Sigmoid colon (tissue), 6 donors: ENCODE measurements at regions not wholly inside any gene's neighbourhood (a gene's known extent, or its start where the extent isn't known, plus 50 kb on each side); places are given as distances from the start of the nearest gene placed in this dataset.

Source experiments
- DNase-seq: peaks from one replicate; pipeline ENCODE4 v3.0.0-alpha.2; 2019
- H3K27ac ChIP-seq, 4 donors: fragments of 200-600 bp; sonication (generic); one replicate each; pipeline ENCODE4 v1.5.1; 2016 to 2019; ENCODE audit warnings: mild to moderate bottlenecking in 1 of 4
- H3K27me3 ChIP-seq, 3 donors: fragments of 200-600 bp; sonication (generic); one replicate each; pipeline ENCODE4 v1.5.1; 2019; ENCODE audit warnings: mild to moderate bottlenecking in 1 of 3
- H3K36me3 ChIP-seq, 4 donors: fragments of 200-600 bp; sonication (generic); one replicate each; pipeline ENCODE4 v1.5.1; 2016 to 2019
- H3K4me1 ChIP-seq, 4 donors: fragments of 200-600 bp; sonication (generic); one replicate each; pipeline ENCODE4 v1.5.1; 2017 to 2019
- H3K4me3 ChIP-seq, 4 donors: fragments of 200-600 bp; sonication (generic); one replicate each; pipeline ENCODE4 v1.5.1; 2017 to 2019; ENCODE audit warnings: mild to moderate bottlenecking in 2 of 4, moderate library complexity in 1 of 4
- H3K9me3 ChIP-seq, 4 donors: fragments of 200-600 bp in 3 of 4; sonication (generic) in 3 of 4; one replicate each; pipeline versions ENCODE4 v1.5.1 to v1.6.1; 2013 to 2019
- EP300 ChIP-seq, 4 donors: sonication (generic); formaldehyde crosslinking; IDR thresholded peaks; one replicate each; pipeline ENCODE4 v1.6.1; 2017; ENCODE audit warnings: antibody characterized with exemption in 4 of 4
- POLR2A ChIP-seq, 2 donors: fragments of 450-650 bp; IDR thresholded peaks; one replicate each; pipeline ENCODE4 v1.6.1; 2016; ENCODE audit warnings: antibody characterized with exemption in 2 of 2, mild to moderate bottlenecking in 2 of 2, moderate library complexity in 2 of 2
- POLR2AphosphoS5 ChIP-seq, 4 donors: sonication (generic); formaldehyde crosslinking; IDR thresholded peaks; one replicate each; pipeline ENCODE4 v1.6.1; 2017; ENCODE audit warnings: antibody characterized with exemption in 4 of 4
- WGBS, 2 donors: extraction: QIAGEN DNeasy Blood & Tissue Kit; methylation state at CpG; one replicate each; pipeline ENCODE4 v1.1.7; 2013; 5-methylcytosine and 5-hydroxymethylcytosine counted together
- intact Hi-C: fragments of 100-400 bp; cut with DNase I; formaldehyde crosslinking; loops from one replicate; pipeline ENCODE4 v1.15.1; 2023
- TF ChIP-seq, protein P1 (sequence below), 4 experiments: fragments of 450-650 bp in 3 of 4; fragments of 200-600 bp in 1 of 4; IDR thresholded peaks; one replicate each; pipeline ENCODE4 v1.5.1; 2016 to 2019; ENCODE audit warnings: antibody characterized with exemption in 4 of 4, mild to moderate bottlenecking in 3 of 4, moderate library complexity in 2 of 4
- donor health status: healthy with polysubstance abuse.
- donor health status: healthy.

DNA sequence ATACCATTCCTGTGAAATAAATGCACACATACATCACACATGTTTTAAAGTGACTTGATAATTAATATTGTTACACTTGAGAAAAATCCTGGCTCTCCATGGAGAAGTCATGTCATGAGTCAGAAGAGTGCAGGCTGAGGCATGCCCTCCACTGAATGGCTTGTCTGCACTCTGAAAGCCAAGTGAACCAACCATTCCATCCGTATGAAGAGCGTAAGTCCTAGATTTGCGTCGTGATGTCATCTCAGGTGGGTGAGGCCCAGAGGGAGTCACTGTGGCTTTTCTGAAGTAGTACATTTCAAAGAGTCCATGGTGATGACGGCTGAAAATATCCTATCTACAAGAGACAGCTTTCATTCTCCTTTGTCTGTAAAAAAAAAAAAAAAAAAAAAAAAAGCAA, 83.5 kb upstream of the IRX5 start:
- no peaks in the 10 kb centered on the region for H3K4me1 ChIP-seq
- peaks cover 0 to 5% (median 2%) of the 10 kb centered on the region in 4 donors for H3K9me3 ChIP-seq
- no peaks in the 10 kb centered on the region for H3K36me3 ChIP-seq
- H3K27ac ChIP-seq: no peak overlapping the region
- no peaks in the 10 kb centered on the region for H3K27me3 ChIP-seq
- DNase-seq: no peak
- WGBS, 2 donors: 82 to 87% methylated on average over 5 of the region's 5 CpGs
- TF ChIP-seq EP300 (IDR thresholded peaks at IDR 0.05): no peak
- TF ChIP-seq, protein P1, sequence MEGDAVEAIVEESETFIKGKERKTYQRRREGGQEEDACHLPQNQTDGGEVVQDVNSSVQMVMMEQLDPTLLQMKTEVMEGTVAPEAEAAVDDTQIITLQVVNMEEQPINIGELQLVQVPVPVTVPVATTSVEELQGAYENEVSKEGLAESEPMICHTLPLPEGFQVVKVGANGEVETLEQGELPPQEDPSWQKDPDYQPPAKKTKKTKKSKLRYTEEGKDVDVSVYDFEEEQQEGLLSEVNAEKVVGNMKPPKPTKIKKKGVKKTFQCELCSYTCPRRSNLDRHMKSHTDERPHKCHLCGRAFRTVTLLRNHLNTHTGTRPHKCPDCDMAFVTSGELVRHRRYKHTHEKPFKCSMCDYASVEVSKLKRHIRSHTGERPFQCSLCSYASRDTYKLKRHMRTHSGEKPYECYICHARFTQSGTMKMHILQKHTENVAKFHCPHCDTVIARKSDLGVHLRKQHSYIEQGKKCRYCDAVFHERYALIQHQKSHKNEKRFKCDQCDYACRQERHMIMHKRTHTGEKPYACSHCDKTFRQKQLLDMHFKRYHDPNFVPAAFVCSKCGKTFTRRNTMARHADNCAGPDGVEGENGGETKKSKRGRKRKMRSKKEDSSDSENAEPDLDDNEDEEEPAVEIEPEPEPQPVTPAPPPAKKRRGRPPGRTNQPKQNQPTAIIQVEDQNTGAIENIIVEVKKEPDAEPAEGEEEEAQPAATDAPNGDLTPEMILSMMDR (IDR thresholded peaks at IDR 0.05): no peak
- TF ChIP-seq POLR2A (IDR thresholded peaks at IDR 0.05): no peak
- TF ChIP-seq POLR2AphosphoS5 (IDR thresholded peaks at IDR 0.05): no peak
- intact Hi-C loops: no loop called here
- no peak overlapping the region for H3K4me3 ChIP-seq

DNA sequence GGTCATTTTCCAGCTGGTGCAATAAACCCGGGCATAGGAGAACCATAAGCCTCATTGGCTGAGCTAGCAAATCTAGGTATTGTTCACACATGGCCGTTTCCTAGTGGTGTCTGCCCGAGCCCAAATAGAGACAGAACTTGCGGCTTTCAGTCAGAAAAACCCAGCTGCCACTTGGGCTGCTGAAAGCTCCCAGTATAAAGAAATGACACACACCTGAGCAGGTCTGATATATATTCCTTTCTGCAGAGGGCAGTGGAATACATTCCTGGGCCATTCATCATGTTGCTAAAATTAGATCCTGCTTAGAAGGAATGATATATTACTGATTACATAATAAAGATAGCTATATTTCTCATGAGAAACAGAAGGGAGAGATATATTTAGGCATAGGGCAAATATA, 83.9 kb upstream of the IRX5 start:
- intact Hi-C loops: no loop called here
- 28 to 59% methylated on average over 4 of the region's 4 CpGs for WGBS, 2 donors
- DNase-seq: no peak
- Histone ChIP-seq H3K4me1 (no peaks in the 10 kb centered on the region), H3K27me3 (no peaks in the 10 kb centered on the region), H3K4me3 (no peak overlapping the region), H3K9me3 (peaks cover 0 to 5% (median 2%) of the 10 kb centered on the region in 4 donors), H3K36me3 (no peaks in the 10 kb centered on the region), H3K27ac (no peak overlapping the region)
- TF ChIP-seq POLR2A (IDR thresholded peaks at IDR 0.05) (no peak), POLR2AphosphoS5 (IDR thresholded peaks at IDR 0.05) (no peak), EP300 (IDR thresholded peaks at IDR 0.05) (no peak)
- TF ChIP-seq, protein P1 (IDR thresholded peaks at IDR 0.05): no peak

DNA sequence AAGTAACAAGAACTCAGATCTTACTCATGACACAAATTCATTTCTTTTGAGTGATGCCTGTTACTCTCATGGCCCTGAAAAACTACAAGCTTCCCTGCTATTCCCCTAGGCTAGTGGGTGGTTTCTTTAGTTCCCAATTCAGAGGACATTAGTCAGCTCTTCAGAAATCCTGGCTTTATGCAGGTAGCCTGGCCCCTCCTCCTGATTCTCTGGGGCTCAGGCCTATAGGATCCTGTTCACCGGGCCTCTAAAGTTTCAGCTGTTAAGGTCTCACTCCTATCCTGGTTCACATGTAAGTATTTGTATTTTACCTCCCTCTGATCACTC, 87.3 kb upstream of the IRX5 start:
- peaks cover 0 to 5% (median 2%) of the 10 kb centered on the region in 4 donors for H3K9me3 ChIP-seq
- H3K36me3 ChIP-seq: no peaks in the 10 kb centered on the region
- H3K27me3 ChIP-seq: no peaks in the 10 kb centered on the region
- WGBS, 2 donors: 88 to 94% methylated on average over 1 of the region's 1 CpG
- DNase-seq: no peak
- intact Hi-C loops: no loop called here
- TF ChIP-seq, protein P1 (IDR thresholded peaks at IDR 0.05): no peak
- TF ChIP-seq POLR2AphosphoS5 (IDR thresholded peaks at IDR 0.05): no peak
- no peak for TF ChIP-seq EP300 (IDR thresholded peaks at IDR 0.05)
- no peak for TF ChIP-seq POLR2A (IDR thresholded peaks at IDR 0.05)
- H3K4me3 ChIP-seq: no peak overlapping the region
- H3K4me1 ChIP-seq: no peaks in the 10 kb centered on the region
- H3K27ac ChIP-seq: no peak overlapping the region

DNA sequence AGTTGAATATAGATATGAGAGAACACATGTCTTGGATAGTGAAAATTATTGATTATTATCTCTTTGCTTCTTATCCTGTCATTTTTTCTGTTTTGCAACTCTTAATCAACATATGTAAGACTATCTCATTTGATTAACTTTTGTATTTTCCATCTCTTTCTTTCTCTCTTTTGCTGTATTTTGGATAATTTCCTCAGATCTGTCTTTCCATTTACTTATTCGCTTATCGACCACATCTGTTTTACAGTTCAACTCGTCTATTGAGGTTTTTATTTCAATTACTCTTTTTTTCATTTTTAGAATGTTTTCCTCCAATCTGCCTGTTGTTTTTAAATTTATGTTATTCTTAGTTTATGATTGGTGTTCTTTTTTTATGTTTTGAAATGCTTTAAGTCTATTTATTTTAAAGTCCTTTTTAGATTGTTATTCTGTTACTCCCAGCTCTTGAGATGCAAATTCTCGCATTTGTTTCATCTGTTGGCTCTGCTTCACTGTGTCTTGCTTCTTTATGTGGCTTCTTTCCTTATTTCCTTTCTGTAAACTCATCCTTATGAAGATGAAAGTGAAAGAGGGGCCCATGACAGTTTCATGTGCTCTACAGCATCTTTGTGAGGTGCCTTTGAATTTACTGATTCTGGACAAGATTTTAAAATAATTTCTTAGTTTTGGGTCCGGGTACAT, 87.8 kb upstream of the IRX5 start:
- WGBS, 2 donors: 90 to 91% methylated on average over 5 of the region's 5 CpGs
- H3K9me3 ChIP-seq: peaks cover 0 to 5% (median 2%) of the 10 kb centered on the region in 4 donors
- DNase-seq: no peak
- no peak for TF ChIP-seq POLR2A (IDR thresholded peaks at IDR 0.05)
- no peak for TF ChIP-seq POLR2AphosphoS5 (IDR thresholded peaks at IDR 0.05)
- TF ChIP-seq, protein P1 (IDR thresholded peaks at IDR 0.05): no peak
- TF ChIP-seq EP300 (IDR thresholded peaks at IDR 0.05): no peak
- H3K27ac ChIP-seq: no peak overlapping the region
- H3K27me3 ChIP-seq: no peaks in the 10 kb centered on the region
- intact Hi-C loops: no loop called here
- H3K36me3 ChIP-seq: no peaks in the 10 kb centered on the region
- H3K4me1 ChIP-seq: no peaks in the 10 kb centered on the region
- H3K4me3 ChIP-seq: no peak overlapping the region

DNA sequence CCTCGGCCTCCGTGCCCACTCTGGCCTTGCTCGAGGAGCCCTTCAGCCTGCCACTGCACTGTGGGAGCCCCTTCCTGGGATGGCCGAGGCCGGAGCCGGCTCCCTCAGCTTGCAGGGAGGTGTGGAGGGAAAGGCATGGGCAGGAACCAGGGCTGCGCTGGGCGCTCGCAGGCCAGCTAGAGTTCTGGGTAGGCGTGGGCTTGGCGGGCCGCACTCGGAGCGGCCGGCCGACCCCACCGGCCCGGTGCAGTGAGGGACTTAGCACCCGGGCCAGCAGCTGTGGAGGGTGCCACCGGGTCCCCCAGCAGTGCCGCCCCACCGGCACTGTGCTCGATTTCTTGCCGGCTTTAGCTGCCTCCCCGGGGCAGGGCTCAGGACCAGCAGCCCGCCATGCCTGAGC, 101.0 kb upstream of the IRX5 start:
- H3K4me3 ChIP-seq: no peak overlapping the region
- no peaks in the 10 kb centered on the region for H3K4me1 ChIP-seq
- intact Hi-C loops: no loop called here
- no peak for DNase-seq
- H3K27me3 ChIP-seq: no peaks in the 10 kb centered on the region
- TF ChIP-seq POLR2A (IDR thresholded peaks at IDR 0.05) (no peak), EP300 (IDR thresholded peaks at IDR 0.05) (no peak), POLR2AphosphoS5 (IDR thresholded peaks at IDR 0.05) (no peak)
- TF ChIP-seq, protein P1 (IDR thresholded peaks at IDR 0.05): no peak
- 94 to 96% methylated on average over 26 of the region's 26 CpGs for WGBS, 2 donors
- H3K27ac ChIP-seq: no peak overlapping the region
- no peaks in the 10 kb centered on the region for H3K9me3 ChIP-seq
- no peaks in the 10 kb centered on the region for H3K36me3 ChIP-seq
